Left ventricle myocardium inferior (tissue), 1 donor: ENCODE measurements at regions not wholly inside any gene's neighbourhood (a gene's known extent, or its start where the extent isn't known, plus 50 kb on each side); places are given as distances from the start of the nearest gene placed in this dataset.
"Not testable (repeated sequence)": the region's sequence is repeated elsewhere in the genome, so short reads cannot be mapped to it uniquely, and the experiment has no call there.

ENCODE experiments used
- DNase-seq: peaks from one replicate; pipeline ENCODE4 v3.0.0-alpha.2; 2020
- H3K27ac ChIP-seq: fragments of 200-600 bp; replicated peaks from 2 replicates; pipeline ENCODE4 v1.8.0; 2021
- H3K27me3 ChIP-seq: fragments of 200-600 bp; 2 replicates; pipeline ENCODE4 v1.8.0; 2021; ENCODE audit warnings: low read depth
- H3K36me3 ChIP-seq: fragments of 200-600 bp; 2 replicates; pipeline ENCODE4 v1.8.0; 2021
- H3K4me1 ChIP-seq: fragments of 200-600 bp; 2 replicates; pipeline ENCODE4 v1.8.0; 2021
- H3K4me3 ChIP-seq: fragments of 200-600 bp; 2 replicates; pipeline ENCODE4 v1.8.0; 2021; ENCODE audit warnings: mild to moderate bottlenecking, moderate library complexity
- H3K9me3 ChIP-seq: fragments of 200-600 bp; replicated peaks from 2 replicates; pipeline ENCODE4 v1.8.0; 2021
- intact Hi-C: fragments of 100-400 bp; cut with micrococcal nuclease; formaldehyde crosslinking; loops from one replicate; pipeline ENCODE4 v1.11.0; 2022
- TF ChIP-seq, protein P1 (sequence below): fragments of 200-600 bp; IDR thresholded peaks from 2 replicates; pipeline ENCODE4 v1.8.0; 2021; ENCODE audit warnings: antibody characterized with exemption, mild to moderate bottlenecking, borderline replicate concordance
- donor health status: DM: no; HTN: yes; CAD: no; lungs with severe emphysema.

DNA sequence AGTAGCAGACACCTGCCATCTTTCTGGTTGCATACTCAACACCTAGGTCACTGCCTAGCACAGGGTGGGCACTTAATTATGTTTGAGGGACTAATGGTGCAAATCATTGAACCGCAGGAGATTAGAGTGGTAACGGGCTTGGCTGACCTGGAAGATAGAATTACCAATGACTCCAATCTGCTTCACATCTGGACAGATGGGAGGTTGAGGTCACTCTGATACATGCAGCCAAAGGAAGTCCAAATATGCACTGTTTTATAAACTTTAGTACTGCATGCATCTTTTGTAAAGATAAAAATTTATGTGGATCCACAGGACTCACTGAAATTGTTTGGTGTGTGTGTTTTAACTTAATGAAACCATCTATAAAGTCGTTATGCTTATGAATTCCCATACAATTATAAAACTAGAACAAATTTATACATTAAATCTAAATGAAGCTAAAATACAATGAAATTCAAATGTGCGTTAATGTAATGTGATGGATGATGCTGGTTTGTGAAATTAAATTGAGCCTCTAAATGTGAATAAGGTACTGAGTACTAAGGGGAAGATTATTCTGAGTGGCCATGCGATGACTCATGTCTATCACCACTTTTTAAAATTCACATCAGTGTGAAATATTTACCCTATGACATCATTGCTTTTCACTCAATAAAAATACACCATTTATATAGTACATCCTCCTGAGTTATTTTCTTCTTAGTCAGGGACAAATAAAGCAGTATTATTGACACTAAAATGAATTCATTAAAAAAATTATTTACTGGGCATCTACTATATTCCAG lies 224.7 kb upstream of the FAM78B start:
- intact Hi-C loops = no loop called here
- Histone ChIP-seq H3K4me1 (no peaks in the 10 kb centered on the region), H3K9me3 (no peaks in the 10 kb centered on the region), H3K4me3 (no peak overlapping the region), H3K36me3 (no peaks in the 10 kb centered on the region), H3K27me3 (no peaks in the 10 kb centered on the region), H3K27ac (no peak overlapping the region)
- TF ChIP-seq, protein P1, sequence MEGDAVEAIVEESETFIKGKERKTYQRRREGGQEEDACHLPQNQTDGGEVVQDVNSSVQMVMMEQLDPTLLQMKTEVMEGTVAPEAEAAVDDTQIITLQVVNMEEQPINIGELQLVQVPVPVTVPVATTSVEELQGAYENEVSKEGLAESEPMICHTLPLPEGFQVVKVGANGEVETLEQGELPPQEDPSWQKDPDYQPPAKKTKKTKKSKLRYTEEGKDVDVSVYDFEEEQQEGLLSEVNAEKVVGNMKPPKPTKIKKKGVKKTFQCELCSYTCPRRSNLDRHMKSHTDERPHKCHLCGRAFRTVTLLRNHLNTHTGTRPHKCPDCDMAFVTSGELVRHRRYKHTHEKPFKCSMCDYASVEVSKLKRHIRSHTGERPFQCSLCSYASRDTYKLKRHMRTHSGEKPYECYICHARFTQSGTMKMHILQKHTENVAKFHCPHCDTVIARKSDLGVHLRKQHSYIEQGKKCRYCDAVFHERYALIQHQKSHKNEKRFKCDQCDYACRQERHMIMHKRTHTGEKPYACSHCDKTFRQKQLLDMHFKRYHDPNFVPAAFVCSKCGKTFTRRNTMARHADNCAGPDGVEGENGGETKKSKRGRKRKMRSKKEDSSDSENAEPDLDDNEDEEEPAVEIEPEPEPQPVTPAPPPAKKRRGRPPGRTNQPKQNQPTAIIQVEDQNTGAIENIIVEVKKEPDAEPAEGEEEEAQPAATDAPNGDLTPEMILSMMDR = no peak
- no peak for DNase-seq

DNA sequence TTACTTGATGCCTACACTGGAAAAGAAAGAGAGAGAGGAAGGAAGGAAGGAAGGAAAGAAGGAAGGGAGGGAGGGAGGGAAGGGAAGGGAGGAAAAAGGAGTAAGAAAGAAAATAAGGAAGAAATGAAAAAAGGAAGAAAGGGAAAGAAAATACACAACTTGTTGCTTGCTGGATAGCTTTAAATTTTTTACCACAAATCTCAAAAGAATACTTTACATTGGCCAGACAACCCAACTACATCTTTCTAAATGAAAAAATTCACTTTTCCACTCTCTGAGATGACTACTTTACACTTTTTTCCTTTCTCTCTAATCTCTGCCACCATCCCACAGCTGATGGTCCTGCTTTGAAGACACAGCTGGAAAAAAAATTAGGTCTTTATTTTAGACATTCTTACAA lies 228.9 kb upstream of the FAM78B start:
- H3K27me3 ChIP-seq = no peaks in the 10 kb centered on the region
- no peak overlapping the region for H3K27ac ChIP-seq
- no peak for DNase-seq
- no peak overlapping the region for H3K4me3 ChIP-seq
- intact Hi-C loops = no loop called here
- no peaks in the 10 kb centered on the region for H3K9me3 ChIP-seq
- no peaks in the 10 kb centered on the region for H3K4me1 ChIP-seq
- TF ChIP-seq, protein P1 = no peak
- H3K36me3 ChIP-seq = no peaks in the 10 kb centered on the region

DNA sequence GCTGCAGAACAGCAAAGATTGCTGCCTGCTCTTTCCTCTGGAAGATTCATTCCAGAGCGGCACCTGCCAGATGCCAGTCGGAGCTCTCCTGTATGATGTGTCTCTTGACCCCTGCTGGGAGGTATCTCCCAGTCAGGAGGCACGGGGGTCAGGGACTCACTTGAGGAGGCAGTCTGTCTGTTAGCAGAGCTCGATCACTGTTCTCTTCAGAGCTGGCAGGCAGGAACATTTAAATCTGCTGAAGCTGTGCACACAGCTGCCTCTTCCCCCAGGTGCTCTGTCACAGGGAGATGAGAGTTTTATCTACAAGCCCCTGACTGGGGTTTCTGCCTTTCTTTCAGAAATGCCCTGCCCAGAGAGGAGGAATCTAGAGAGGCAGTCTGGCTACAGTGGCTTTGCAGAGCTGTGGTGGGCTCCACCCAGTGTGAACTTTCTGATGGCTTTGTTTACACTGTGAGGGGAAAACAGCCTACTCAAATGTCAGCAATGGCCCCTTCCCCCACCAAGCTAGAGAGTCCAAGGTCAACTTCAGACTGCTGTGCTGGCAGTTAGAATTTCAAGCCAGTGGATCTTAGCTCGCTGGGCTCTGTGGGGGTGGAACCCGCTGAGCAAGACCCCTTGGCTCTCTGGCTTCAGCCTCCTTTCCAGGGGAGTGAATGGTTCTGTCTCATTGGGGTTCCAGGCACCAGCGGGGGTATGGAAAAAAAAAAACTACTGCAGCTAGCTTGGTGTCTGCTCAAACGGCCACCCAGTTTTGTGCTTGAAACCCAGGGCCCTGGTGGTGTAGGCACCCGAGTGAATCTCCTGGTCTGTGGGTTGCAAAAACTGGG lies 242.7 kb upstream of the FAM78B start:
- DNase-seq, H3K36me3 ChIP-seq, intact Hi-C loops: not testable (repeated sequence)

GRCh38 chr1:166410083-166410385 lies 243.2 kb upstream of the FAM78B start:
- peaks cover 53% of the 10 kb centered on the region for H3K9me3 ChIP-seq
- peaks cover 3% of the 10 kb centered on the region for H3K27me3 ChIP-seq
- no peak for DNase-seq
- no peak overlapping the region for H3K4me3 ChIP-seq
- intact Hi-C loops = no loop called here
- no peaks in the 10 kb centered on the region for H3K36me3 ChIP-seq
- H3K4me1 ChIP-seq = no peaks in the 10 kb centered on the region
- TF ChIP-seq, protein P1 = no peak
- no peak overlapping the region for H3K27ac ChIP-seq

More for the DNA sequence above, 242.7 kb upstream of the FAM78B start:
- not testable (repeated sequence) for H3K27me3 ChIP-seq, H3K27ac ChIP-seq, H3K4me3 ChIP-seq, H3K4me1 ChIP-seq
- H3K9me3 ChIP-seq = peaks cover 53% of the 10 kb centered on the region

- H3K9me3 ChIP-seq, H3K4me3 ChIP-seq, H3K36me3 ChIP-seq, DNase-seq, H3K27me3 ChIP-seq, H3K4me1 ChIP-seq, intact Hi-C loops, H3K27ac ChIP-seq: not testable (repeated sequence)
Measured at GRCh38 chr1:166416831-166417230, 250.0 kb upstream of the FAM78B start.

GRCh38 chr1:166418344-166418933 lies 251.6 kb upstream of the FAM78B start:
- no peaks in the 10 kb centered on the region for H3K27me3 ChIP-seq
- H3K4me1 ChIP-seq = no peaks in the 10 kb centered on the region
- DNase-seq = no peak
- no peaks in the 10 kb centered on the region for H3K36me3 ChIP-seq
- TF ChIP-seq, protein P1 = no peak
- H3K4me3 ChIP-seq = no peak overlapping the region
- intact Hi-C loops = no loop called here
- no peaks in the 10 kb centered on the region for H3K9me3 ChIP-seq
- no peak overlapping the region for H3K27ac ChIP-seq

GRCh38 chr1:166422586-166422985 lies 255.8 kb upstream of the FAM78B start:
- H3K27me3 ChIP-seq, DNase-seq, H3K36me3 ChIP-seq, intact Hi-C loops, H3K4me3 ChIP-seq, H3K4me1 ChIP-seq, H3K9me3 ChIP-seq, H3K27ac ChIP-seq: not testable (repeated sequence)
